GM23338 (cell line): ENCODE measurements at regions not wholly inside any gene's neighbourhood (a gene's known extent, or its start where the extent isn't known, plus 50 kb on each side); places are given as distances from the start of the nearest gene placed in this dataset.

Experiments used
- ATAC-seq: fragments of 200-7000 bp; cut with Tn5 transposase; 3 replicates; pipeline ENCODE4 v1.9.1; 2020
- DNase-seq: peaks from one replicate; pipeline ENCODE4 v3.0.0-alpha.2; 2015; ENCODE audit warnings: low spot score
- H2AFZ ChIP-seq: fragments of 200-600 bp; sonication (generic); 2 replicates; pipeline ENCODE4 v1.8.0; 2016; ENCODE audit warnings: antibody characterized with exemption, mild to moderate bottlenecking, moderate library complexity
- H3F3A ChIP-seq: fragments of 200-600 bp; sonication (generic); replicated peaks from 2 replicates; pipeline ENCODE4 v1.8.0; 2017; ENCODE audit warnings: antibody characterized with exemption, mixed run types, low read depth
- H3K27ac ChIP-seq: fragments of 200-600 bp; sonication (generic); 2 replicates; pipeline ENCODE4 v1.6.1; 2016; ENCODE audit warnings: low read depth
- H3K27me3 ChIP-seq: fragments of 200-600 bp; sonication (generic); 2 replicates; pipeline ENCODE4 v1.8.0; 2016; ENCODE audit warnings: mild to moderate bottlenecking, mixed run types, moderate library complexity; ENCODE audit not compliant: insufficient read depth
- H3K36me3 ChIP-seq: fragments of 200-600 bp; sonication (generic); 2 replicates; pipeline ENCODE4 v1.8.0; 2016; ENCODE audit warnings: mild to moderate bottlenecking; ENCODE audit not compliant: insufficient read depth
- H3K4me1 ChIP-seq: fragments of 200-600 bp; sonication (generic); 2 replicates; pipeline ENCODE4 v1.8.0; 2016; ENCODE audit warnings: mild to moderate bottlenecking, moderate library complexity; ENCODE audit not compliant: insufficient read depth
- H3K4me2 ChIP-seq: fragments of 200-600 bp; sonication (generic); 2 replicates; pipeline ENCODE4 v1.7.1; 2017; ENCODE audit warnings: mixed run types
- H3K4me3 ChIP-seq: fragments of 200-600 bp; sonication (generic); 2 replicates; pipeline ENCODE4 v1.6.1; 2016; ENCODE audit warnings: mixed run types
- H3K79me2 ChIP-seq: fragments of 200-600 bp; sonication (generic); replicated peaks from 2 replicates; pipeline ENCODE4 v1.8.0; 2017; ENCODE audit warnings: mild to moderate bottlenecking; ENCODE audit not compliant: insufficient read depth
- H3K9me2 ChIP-seq: fragments of 200-600 bp; sonication (generic); 2 replicates; pipeline ENCODE4 v1.8.0; 2017; ENCODE audit not compliant: insufficient read depth
- H4K20me1 ChIP-seq: fragments of 200-600 bp; sonication (generic); replicated peaks from 2 replicates; pipeline ENCODE4 v1.8.0; 2017; ENCODE audit warnings: mild to moderate bottlenecking; ENCODE audit not compliant: insufficient read depth
- H3K27ac Mint-ChIP-seq: 2 replicates; pipeline ENCODE4 v1.8.0; 2020; ENCODE audit warnings: inconsistent platforms, mild to moderate bottlenecking, moderate library complexity, mixed read lengths
- H3K27me3 Mint-ChIP-seq: 3 replicates; pipeline ENCODE4 v1.8.0; 2022; ENCODE audit warnings: low read depth, mild to moderate bottlenecking, moderate library complexity, mixed read lengths, inconsistent platforms; ENCODE audit not compliant: insufficient read depth, poor library complexity
- H3K36me3 Mint-ChIP-seq: 3 replicates; pipeline ENCODE4 v1.8.0; 2021; ENCODE audit warnings: low read depth, mild to moderate bottlenecking, inconsistent platforms, moderate library complexity, mixed read lengths
- H3K4me1 Mint-ChIP-seq: 3 replicates; pipeline ENCODE4 v1.8.0; 2020; ENCODE audit warnings: mild to moderate bottlenecking, inconsistent platforms, mixed read lengths
- H3K4me3 Mint-ChIP-seq: 3 replicates; pipeline ENCODE4 v1.8.0; 2021; ENCODE audit warnings: moderate library complexity, mild to moderate bottlenecking, inconsistent platforms, mixed read lengths
- H3K9me3 Mint-ChIP-seq: 3 replicates; pipeline ENCODE4 v1.8.0; 2020; ENCODE audit warnings: moderate library complexity, mild to moderate bottlenecking, inconsistent platforms, mixed read lengths
- TF ChIP-seq, protein P1 (sequence below), 2 experiments: fragments of 200-600 bp in 1 of 2; sonication (generic) in 1 of 2; conservative IDR thresholded peaks; 2 replicates each; pipeline versions ENCODE4 v1.5.1 to v1.6.1; 2016 to 2017; ENCODE audit warnings: antibody characterized with exemption in 2 of 2, low read depth in 2 of 2, mild to moderate bottlenecking in 2 of 2, moderate library complexity in 1 of 2
- TF ChIP-seq, protein P2 (sequence below): IDR thresholded peaks from 2 replicates; pipeline ENCODE4 v1.6.1; 2016; ENCODE audit warnings: antibody characterized with exemption
- TF ChIP-seq, protein P3 (sequence below): fragments of 250-450 bp; sonication (Bioruptor Pico); IDR thresholded peaks from 2 replicates; pipeline ENCODE4 v1.5.0; 2020; ENCODE audit warnings: mild to moderate bottlenecking, moderate library complexity

DNA sequence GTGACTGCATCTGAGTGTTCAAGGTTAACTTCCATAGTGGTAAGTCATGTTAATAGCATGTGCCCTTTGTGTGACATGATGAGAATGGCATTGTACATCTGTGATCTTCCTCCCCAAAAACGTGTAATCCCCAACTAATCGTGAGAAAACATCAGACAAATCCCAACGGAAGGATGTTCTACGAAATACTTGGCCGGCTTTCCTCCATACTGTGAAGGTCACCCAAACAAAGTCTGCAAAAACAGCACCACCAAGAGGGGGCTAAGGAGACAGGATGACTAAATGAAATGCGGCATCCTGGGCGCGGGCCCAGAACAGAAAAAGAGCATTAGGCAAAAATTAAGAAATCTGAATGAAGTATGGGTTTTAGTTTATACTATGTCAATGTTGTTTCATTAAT is 81.8 kb downstream of the MED10 start:
- H3K4me3 ChIP-seq: no peak overlapping the region
- H3F3A ChIP-seq: no peaks in the 10 kb centered on the region
- no peak overlapping the region for H2AFZ ChIP-seq
- Mint-ChIP-seq H3K36me3 (no peaks in the 10 kb centered on the region), H3K4me1 (peaks cover 2% of the 10 kb centered on the region; the same call in 1 of the 3 replicates), H3K4me3 (no peak overlapping the region), H3K27ac (no peak overlapping the region), H3K27me3 (peaks cover 24% of the 10 kb centered on the region), H3K9me3 (no peaks in the 10 kb centered on the region)
- H3K4me1 ChIP-seq: 0 out of 2 replicates have a peak, but pooled peaks cover 1% of the 10 kb centered on the region
- peaks cover 4% of the 10 kb centered on the region; the same call in 1 of the 2 replicates for H4K20me1 ChIP-seq
- peak; percentile 17 for DNase-seq
- no peaks in the 10 kb centered on the region for H3K79me2 ChIP-seq
- TF ChIP-seq, protein P1, sequence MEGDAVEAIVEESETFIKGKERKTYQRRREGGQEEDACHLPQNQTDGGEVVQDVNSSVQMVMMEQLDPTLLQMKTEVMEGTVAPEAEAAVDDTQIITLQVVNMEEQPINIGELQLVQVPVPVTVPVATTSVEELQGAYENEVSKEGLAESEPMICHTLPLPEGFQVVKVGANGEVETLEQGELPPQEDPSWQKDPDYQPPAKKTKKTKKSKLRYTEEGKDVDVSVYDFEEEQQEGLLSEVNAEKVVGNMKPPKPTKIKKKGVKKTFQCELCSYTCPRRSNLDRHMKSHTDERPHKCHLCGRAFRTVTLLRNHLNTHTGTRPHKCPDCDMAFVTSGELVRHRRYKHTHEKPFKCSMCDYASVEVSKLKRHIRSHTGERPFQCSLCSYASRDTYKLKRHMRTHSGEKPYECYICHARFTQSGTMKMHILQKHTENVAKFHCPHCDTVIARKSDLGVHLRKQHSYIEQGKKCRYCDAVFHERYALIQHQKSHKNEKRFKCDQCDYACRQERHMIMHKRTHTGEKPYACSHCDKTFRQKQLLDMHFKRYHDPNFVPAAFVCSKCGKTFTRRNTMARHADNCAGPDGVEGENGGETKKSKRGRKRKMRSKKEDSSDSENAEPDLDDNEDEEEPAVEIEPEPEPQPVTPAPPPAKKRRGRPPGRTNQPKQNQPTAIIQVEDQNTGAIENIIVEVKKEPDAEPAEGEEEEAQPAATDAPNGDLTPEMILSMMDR (conservative IDR thresholded peaks at IDR 0.05; ENCODE audit: low read depth in 2 of 2): peak; percentile 18 to 48; a peak in 2 of 4 replicates
- TF ChIP-seq, protein P2, sequence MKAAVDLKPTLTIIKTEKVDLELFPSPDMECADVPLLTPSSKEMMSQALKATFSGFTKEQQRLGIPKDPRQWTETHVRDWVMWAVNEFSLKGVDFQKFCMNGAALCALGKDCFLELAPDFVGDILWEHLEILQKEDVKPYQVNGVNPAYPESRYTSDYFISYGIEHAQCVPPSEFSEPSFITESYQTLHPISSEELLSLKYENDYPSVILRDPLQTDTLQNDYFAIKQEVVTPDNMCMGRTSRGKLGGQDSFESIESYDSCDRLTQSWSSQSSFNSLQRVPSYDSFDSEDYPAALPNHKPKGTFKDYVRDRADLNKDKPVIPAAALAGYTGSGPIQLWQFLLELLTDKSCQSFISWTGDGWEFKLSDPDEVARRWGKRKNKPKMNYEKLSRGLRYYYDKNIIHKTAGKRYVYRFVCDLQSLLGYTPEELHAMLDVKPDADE: no peak
- no peak overlapping the region for H3K4me2 ChIP-seq
- peaks cover 40% of the 10 kb centered on the region for H3K27me3 ChIP-seq
- H3K27ac ChIP-seq: no peak overlapping the region
- H3K36me3 ChIP-seq: no peaks in the 10 kb centered on the region
- ATAC-seq: no peak
- no peaks in the 10 kb centered on the region for H3K9me2 ChIP-seq

DNA sequence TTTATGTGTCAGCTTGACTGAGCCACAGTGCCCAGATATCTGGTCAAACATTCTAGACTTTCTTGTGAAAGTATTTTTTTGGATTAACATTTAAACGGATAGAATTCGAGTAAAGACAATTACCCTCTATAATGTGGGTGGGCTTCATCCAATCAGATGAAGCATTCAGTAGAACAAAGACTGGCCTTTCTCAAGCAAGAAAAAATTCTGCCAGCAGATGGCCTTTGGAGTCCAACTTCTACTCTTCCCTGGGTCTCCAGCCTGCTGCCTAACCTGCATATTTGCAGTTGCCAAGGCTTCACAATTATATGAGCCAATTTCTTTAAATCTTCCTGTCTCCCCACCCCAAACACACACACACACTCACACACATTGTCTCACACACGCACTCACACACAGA is 86.4 kb downstream of the MED10 start:
- Histone ChIP-seq H3K79me2 (no peaks in the 10 kb centered on the region), H4K20me1 (no peaks in the 10 kb centered on the region), H3K36me3 (no peaks in the 10 kb centered on the region), H3K4me1 (no peaks in the 10 kb centered on the region), H3F3A (no peaks in the 10 kb centered on the region), H3K4me2 (no peak overlapping the region), H3K27ac (no peak overlapping the region), H3K9me2 (no peaks in the 10 kb centered on the region), H3K27me3 (no peaks in the 10 kb centered on the region), H3K4me3 (no peak overlapping the region), H2AFZ (no peak overlapping the region)
- TF ChIP-seq, protein P1 (conservative IDR thresholded peaks at IDR 0.05; ENCODE audit: low read depth in 2 of 2): peak; percentile 59 to 67
- TF ChIP-seq, protein P3, sequence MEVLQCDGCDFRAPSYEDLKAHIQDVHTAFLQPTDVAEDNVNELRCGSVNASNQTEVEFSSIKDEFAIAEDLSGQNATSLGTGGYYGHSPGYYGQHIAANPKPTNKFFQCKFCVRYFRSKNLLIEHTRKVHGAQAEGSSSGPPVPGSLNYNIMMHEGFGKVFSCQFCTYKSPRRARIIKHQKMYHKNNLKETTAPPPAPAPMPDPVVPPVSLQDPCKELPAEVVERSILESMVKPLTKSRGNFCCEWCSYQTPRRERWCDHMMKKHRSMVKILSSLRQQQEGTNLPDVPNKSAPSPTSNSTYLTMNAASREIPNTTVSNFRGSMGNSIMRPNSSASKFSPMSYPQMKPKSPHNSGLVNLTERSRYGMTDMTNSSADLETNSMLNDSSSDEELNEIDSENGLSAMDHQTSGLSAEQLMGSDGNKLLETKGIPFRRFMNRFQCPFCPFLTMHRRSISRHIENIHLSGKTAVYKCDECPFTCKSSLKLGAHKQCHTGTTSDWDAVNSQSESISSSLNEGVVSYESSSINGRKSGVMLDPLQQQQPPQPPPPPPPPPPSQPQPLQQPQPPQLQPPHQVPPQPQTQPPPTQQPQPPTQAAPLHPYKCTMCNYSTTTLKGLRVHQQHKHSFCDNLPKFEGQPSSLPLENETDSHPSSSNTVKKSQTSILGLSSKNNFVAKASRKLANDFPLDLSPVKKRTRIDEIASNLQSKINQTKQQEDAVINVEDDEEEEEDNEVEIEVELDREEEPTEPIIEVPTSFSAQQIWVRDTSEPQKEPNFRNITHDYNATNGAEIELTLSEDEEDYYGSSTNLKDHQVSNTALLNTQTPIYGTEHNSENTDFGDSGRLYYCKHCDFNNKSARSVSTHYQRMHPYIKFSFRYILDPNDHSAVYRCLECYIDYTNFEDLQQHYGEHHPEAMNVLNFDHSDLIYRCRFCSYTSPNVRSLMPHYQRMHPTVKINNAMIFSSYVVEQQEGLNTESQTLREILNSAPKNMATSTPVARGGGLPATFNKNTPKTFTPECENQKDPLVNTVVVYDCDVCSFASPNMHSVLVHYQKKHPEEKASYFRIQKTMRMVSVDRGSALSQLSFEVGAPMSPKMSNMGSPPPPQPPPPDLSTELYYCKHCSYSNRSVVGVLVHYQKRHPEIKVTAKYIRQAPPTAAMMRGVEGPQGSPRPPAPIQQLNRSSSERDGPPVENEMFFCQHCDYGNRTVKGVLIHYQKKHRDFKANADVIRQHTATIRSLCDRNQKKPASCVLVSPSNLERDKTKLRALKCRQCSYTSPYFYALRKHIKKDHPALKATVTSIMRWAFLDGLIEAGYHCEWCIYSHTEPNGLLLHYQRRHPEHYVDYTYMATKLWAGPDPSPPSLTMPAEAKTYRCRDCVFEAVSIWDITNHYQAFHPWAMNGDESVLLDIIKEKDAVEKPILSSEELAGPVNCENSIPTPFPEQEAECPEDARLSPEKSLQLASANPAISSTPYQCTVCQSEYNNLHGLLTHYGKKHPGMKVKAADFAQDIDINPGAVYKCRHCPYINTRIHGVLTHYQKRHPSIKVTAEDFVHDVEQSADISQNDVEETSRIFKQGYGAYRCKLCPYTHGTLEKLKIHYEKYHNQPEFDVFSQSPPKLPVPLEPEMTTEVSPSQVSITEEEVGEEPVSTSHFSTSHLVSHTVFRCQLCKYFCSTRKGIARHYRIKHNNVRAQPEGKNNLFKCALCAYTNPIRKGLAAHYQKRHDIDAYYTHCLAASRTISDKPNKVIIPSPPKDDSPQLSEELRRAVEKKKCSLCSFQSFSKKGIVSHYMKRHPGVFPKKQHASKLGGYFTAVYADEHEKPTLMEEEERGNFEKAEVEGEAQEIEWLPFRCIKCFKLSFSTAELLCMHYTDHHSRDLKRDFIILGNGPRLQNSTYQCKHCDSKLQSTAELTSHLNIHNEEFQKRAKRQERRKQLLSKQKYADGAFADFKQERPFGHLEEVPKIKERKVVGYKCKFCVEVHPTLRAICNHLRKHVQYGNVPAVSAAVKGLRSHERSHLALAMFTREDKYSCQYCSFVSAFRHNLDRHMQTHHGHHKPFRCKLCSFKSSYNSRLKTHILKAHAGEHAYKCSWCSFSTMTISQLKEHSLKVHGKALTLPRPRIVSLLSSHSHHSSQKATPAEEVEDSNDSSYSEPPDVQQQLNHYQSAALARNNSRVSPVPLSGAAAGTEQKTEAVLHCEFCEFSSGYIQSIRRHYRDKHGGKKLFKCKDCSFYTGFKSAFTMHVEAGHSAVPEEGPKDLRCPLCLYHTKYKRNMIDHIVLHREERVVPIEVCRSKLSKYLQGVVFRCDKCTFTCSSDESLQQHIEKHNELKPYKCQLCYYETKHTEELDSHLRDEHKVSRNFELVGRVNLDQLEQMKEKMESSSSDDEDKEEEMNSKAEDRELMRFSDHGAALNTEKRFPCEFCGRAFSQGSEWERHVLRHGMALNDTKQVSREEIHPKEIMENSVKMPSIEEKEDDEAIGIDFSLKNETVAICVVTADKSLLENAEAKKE: no peak
- ATAC-seq: peak; percentile 82
- no peaks in the 10 kb centered on the region for H3K9me3 Mint-ChIP-seq
- no peaks in the 10 kb centered on the region; the same call in 2 of the 3 replicates for H3K4me1 Mint-ChIP-seq
- no peak overlapping the region for H3K4me3 Mint-ChIP-seq
- peaks cover 3% of the 10 kb centered on the region for H3K27me3 Mint-ChIP-seq
- DNase-seq: peak; percentile 74
- no peak overlapping the region for H3K27ac Mint-ChIP-seq
- H3K36me3 Mint-ChIP-seq: no peaks in the 10 kb centered on the region
